Effector memory CD8-positive, alpha-beta T cell (primary cell): ENCODE measurements at regions not wholly inside any gene's neighbourhood (a gene's known extent, or its start where the extent isn't known, plus 50 kb on each side); places are given as distances from the start of the nearest gene placed in this dataset.
"Not testable (repeated sequence)": the region's sequence is repeated elsewhere in the genome, so short reads cannot be mapped to it uniquely, and the experiment has no call there.

Experiments used
- ATAC-seq: fragments of 150-1000 bp; cut with Tn5 transposase; replicated peaks from 2 replicates; pipeline ENCODE4 v1.10.0; 2021; ENCODE audit warnings: mild to moderate bottlenecking, moderate library complexity
- DNase-seq, 3 experiments: peaks; one replicate each; pipeline ENCODE4 v3.0.0; 2021
- H3K27ac Mint-ChIP-seq, 2 donors: one replicate each; pipeline ENCODE4 v1.8.0; 2022; ENCODE audit warnings: mild to moderate bottlenecking in 2 of 2, mixed read lengths in 2 of 2, moderate library complexity in 2 of 2
- H3K27me3 Mint-ChIP-seq, 2 donors: one replicate each; pipeline ENCODE4 v1.8.0; 2022; ENCODE audit warnings: mixed read lengths in 2 of 2
- H3K36me3 Mint-ChIP-seq: one replicate; pipeline ENCODE4 v1.8.0; 2022; ENCODE audit warnings: mild to moderate bottlenecking, moderate library complexity, mixed read lengths; ENCODE audit not compliant: insufficient read depth
- H3K4me1 Mint-ChIP-seq, 2 donors: one replicate each; pipeline ENCODE4 v1.8.0; 2022; ENCODE audit warnings: low read depth in 2 of 2, mixed read lengths in 2 of 2
- H3K4me3 Mint-ChIP-seq, 2 donors: one replicate each; pipeline ENCODE4 v1.8.0; 2022; ENCODE audit warnings: mild to moderate bottlenecking in 2 of 2, mixed read lengths in 2 of 2, moderate library complexity in 2 of 2
- H3K9me3 Mint-ChIP-seq, 2 donors: one replicate each; pipeline ENCODE4 v1.8.0; 2022; ENCODE audit warnings: mixed read lengths in 2 of 2

DNA sequence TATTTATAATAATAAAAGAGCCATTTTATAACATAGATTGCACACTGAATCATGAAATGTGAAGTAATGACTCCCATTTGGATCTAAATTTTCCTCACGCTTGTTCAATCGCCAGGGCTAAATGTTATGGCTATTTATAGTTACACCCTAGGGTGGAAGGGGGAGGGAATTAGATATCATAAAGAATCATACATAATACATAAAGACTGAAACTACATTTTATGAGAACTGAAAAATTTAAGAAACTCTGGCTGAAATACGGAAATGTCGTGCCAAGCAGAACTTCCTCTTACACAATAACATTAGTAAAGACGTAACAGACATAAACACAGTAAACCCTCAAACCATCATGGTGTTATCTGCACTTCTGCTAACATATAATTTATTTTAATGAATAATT is 327.5 kb upstream of the PHF14 start:
- H3K27ac Mint-ChIP-seq = no peak overlapping the region
- no peak overlapping the region for H3K4me3 Mint-ChIP-seq
- H3K4me1 Mint-ChIP-seq = peaks cover 6 to 10% of the 10 kb centered on the region in 2 donors
- ATAC-seq (no peak), DNase-seq (no peak)
- H3K27me3 Mint-ChIP-seq = no peaks in the 10 kb centered on the region
- no peaks in the 10 kb centered on the region for H3K9me3 Mint-ChIP-seq
- no peaks in the 10 kb centered on the region for H3K36me3 Mint-ChIP-seq

DNA sequence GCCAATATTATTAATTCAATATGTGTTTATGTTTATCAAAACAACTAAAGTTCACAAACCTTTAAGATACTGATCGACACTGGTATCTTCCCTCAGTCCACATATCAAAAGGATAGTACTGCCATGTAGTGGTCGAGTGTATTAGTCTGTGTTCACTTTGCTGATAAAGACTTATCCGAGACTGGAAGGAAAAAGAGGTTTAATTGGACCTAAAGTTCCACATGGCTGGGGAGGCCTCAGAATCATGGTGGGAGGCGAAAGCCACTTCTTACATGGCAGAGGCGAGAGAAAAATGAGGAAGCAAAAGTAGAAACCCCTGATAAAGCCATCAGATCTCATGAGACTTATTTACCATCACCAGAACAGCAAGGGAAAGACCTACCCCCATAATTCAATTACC is 325.4 kb upstream of the PHF14 start:
- ATAC-seq (no peak), DNase-seq (no peak)
- Mint-ChIP-seq H3K27ac (no peak overlapping the region), H3K27me3 (peaks cover 0 to 6% of the 10 kb centered on the region in 2 donors), H3K36me3 (no peaks in the 10 kb centered on the region), H3K4me1 (peaks cover 4 to 5% of the 10 kb centered on the region in 2 donors), H3K9me3 (no peaks in the 10 kb centered on the region), H3K4me3 (no peak overlapping the region)

- not testable (repeated sequence) for H3K9me3 Mint-ChIP-seq, H3K27ac Mint-ChIP-seq, H3K27me3 Mint-ChIP-seq, H3K36me3 Mint-ChIP-seq, H3K4me3 Mint-ChIP-seq, ATAC-seq, DNase-seq, H3K4me1 Mint-ChIP-seq
These were observed 324.6 kb upstream of the PHF14 start for GRCh38 chr7:10649120-10649519.

GRCh38 chr7:10655031-10655430 is 318.6 kb upstream of the PHF14 start:
- Mint-ChIP-seq H3K4me1 (no peaks in the 10 kb centered on the region), H3K27me3 (peaks cover 0 to 6% of the 10 kb centered on the region in 2 donors), H3K27ac (no peak overlapping the region), H3K4me3 (no peak overlapping the region), H3K36me3 (no peaks in the 10 kb centered on the region), H3K9me3 (no peaks in the 10 kb centered on the region)
- ATAC-seq = no peak
- DNase-seq = no peak

DNA sequence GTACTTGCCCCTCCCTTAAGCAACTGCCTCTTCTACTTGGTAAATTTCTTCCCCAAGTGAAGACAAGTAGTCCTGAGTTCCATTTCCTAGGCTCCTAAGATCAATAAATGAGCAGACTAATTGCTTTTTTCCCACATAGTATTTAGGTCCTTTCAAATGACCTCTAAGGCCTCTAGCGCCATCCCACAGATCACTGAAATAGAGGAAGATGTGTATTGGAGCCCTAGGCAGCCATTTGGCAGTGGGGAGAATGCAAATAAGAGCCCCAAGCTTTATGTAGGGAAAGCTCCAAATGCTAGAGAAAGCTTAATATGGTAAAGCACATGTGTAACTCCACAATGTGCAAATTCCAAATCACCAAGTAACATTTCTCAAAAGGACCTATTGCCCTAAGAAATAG is 316.5 kb upstream of the PHF14 start:
- Mint-ChIP-seq H3K27ac (no peak overlapping the region), H3K4me3 (no peak overlapping the region), H3K27me3 (peaks cover 0 to 6% of the 10 kb centered on the region in 2 donors), H3K4me1 (no peaks in the 10 kb centered on the region), H3K9me3 (no peaks in the 10 kb centered on the region), H3K36me3 (no peaks in the 10 kb centered on the region)
- no peak for ATAC-seq
- no peak for DNase-seq

- Mint-ChIP-seq H3K9me3 (no peaks in the 10 kb centered on the region), H3K27me3 (peaks cover 0 to under 1% of the 10 kb centered on the region in 2 donors), H3K27ac (no peak overlapping the region), H3K4me3 (no peak overlapping the region), H3K4me1 (no peaks in the 10 kb centered on the region), H3K36me3 (no peaks in the 10 kb centered on the region)
- ATAC-seq = no peak
- no peak for DNase-seq
These were observed 315.8 kb upstream of the PHF14 start for GRCh38 chr7:10657837-10658236.

DNA sequence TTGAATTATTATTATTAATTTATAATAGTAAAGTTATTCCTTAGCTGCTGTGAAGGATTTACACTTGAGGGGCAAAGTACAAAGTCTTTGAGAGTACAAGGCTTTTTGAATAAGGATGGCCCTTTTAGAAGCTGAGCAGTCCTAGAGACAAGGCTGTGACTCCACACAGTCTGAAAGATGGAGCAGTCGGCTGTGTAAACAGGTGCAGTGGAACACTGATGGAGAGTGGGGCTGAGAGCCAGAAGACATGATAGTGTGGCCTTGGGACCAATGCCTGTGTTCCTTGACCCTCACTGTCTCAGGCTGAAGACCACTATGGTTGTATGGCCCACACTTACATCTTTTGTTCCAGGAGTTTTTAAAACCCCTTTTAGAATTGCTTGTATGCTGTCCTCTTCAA is 311.2 kb upstream of the PHF14 start:
- Mint-ChIP-seq H3K9me3 (no peaks in the 10 kb centered on the region), H3K36me3 (no peaks in the 10 kb centered on the region), H3K27me3 (no peaks in the 10 kb centered on the region), H3K4me3 (no peak overlapping the region), H3K4me1 (no peaks in the 10 kb centered on the region), H3K27ac (no peak overlapping the region)
- DNase-seq (no peak), ATAC-seq (no peak)

DNA sequence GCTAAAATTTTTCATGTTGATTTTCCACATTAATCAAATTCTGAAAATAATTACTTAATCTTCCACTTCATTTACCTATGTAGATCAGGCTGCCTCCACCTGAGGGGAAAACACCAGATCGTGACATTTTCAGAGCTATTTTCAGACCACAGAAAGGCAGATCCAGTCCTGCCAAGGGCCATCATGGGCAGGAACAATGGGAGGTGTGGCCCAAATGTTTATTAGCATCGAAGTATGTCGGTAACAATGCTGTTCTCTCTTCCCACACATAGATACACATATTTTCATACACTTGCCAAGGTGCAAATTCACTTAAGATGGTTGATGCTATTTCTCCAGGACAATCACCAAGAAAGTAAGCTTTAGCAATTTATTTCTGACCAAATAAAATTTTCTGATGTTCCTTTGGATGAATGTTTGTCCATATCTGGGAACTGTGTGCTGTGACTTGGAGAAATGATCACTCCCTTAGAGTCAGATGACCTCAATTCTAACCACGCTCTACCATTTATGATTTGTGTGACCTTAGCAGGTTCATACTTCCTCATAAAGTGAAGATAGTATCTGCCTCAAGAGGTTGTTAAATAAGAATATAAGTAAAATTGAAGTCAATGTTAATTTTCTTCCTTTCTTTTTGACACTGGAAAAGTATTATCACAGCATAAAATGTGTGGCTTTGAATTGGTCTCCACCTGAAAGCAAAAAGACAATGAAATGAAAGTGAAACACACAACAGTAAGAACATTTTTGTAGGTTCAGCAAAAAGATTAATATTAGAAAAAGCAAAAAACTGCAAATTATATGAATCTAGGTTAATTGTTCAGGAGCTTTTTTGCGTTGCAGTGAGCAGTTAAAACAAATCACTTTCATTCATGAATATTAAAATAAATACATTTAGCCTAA is 310.4 kb upstream of the PHF14 start:
- ATAC-seq (no peak), DNase-seq (no peak)
- Mint-ChIP-seq H3K4me1 (no peaks in the 10 kb centered on the region), H3K27ac (no peak overlapping the region), H3K36me3 (no peaks in the 10 kb centered on the region), H3K27me3 (no peaks in the 10 kb centered on the region), H3K4me3 (no peak overlapping the region), H3K9me3 (no peaks in the 10 kb centered on the region)

GRCh38 chr7:10672186-10672585 is 301.5 kb upstream of the PHF14 start:
- no peak overlapping the region for H3K27ac Mint-ChIP-seq
- ATAC-seq (no peak), DNase-seq (no peak)
- H3K4me1 Mint-ChIP-seq = no peaks in the 10 kb centered on the region
- no peaks in the 10 kb centered on the region for H3K36me3 Mint-ChIP-seq
- no peak overlapping the region for H3K4me3 Mint-ChIP-seq
- no peaks in the 10 kb centered on the region for H3K9me3 Mint-ChIP-seq
- H3K27me3 Mint-ChIP-seq = peaks cover 0 to 4% of the 10 kb centered on the region in 2 donors

DNA sequence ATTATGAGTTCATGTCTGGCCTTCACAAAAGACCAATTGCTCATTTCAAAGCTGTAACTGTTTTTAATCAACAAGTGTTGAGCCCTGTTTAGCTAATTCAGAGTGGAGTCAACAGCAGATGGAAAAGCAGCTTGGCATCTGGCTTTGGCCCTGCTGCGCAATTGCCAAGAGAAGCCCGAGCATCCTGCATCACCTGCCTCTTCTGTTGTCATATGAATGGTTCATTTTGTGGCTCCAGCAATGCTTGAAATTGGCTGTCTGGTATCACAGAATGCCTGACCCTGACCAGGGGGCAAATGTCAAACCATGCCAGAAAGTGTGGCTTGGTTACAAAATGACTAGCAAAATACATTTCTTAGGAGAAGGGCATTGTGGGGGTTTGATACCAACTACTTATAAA is 296.5 kb upstream of the PHF14 start:
- ATAC-seq (no peak), DNase-seq (no peak)
- H3K4me3 Mint-ChIP-seq = no peak overlapping the region
- H3K9me3 Mint-ChIP-seq = no peaks in the 10 kb centered on the region
- H3K27me3 Mint-ChIP-seq = peaks cover 0 to 4% of the 10 kb centered on the region in 2 donors
- no peaks in the 10 kb centered on the region for H3K36me3 Mint-ChIP-seq
- H3K27ac Mint-ChIP-seq = no peak overlapping the region
- H3K4me1 Mint-ChIP-seq = no peaks in the 10 kb centered on the region

- ATAC-seq (no peak), DNase-seq (no peak)
- H3K4me1 Mint-ChIP-seq = no peaks in the 10 kb centered on the region
- no peaks in the 10 kb centered on the region for H3K9me3 Mint-ChIP-seq
- peaks cover 0 to 4% of the 10 kb centered on the region in 2 donors for H3K27me3 Mint-ChIP-seq
- H3K27ac Mint-ChIP-seq = no peak overlapping the region
- H3K4me3 Mint-ChIP-seq = no peak overlapping the region
- H3K36me3 Mint-ChIP-seq = no peaks in the 10 kb centered on the region
These were observed 295.9 kb upstream of the PHF14 start for GRCh38 chr7:10677668-10678232.

GRCh38 chr7:10684606-10685005 is 289.1 kb upstream of the PHF14 start:
- H3K27me3 Mint-ChIP-seq = peaks cover 12 to 24% of the 10 kb centered on the region in 2 donors
- H3K27ac Mint-ChIP-seq = no peak overlapping the region
- DNase-seq (no peak), ATAC-seq (no peak)
- H3K9me3 Mint-ChIP-seq = peaks cover 4 to 7% of the 10 kb centered on the region in 2 donors
- no peaks in the 10 kb centered on the region for H3K4me1 Mint-ChIP-seq
- H3K36me3 Mint-ChIP-seq = no peaks in the 10 kb centered on the region
- no peak overlapping the region for H3K4me3 Mint-ChIP-seq

DNA sequence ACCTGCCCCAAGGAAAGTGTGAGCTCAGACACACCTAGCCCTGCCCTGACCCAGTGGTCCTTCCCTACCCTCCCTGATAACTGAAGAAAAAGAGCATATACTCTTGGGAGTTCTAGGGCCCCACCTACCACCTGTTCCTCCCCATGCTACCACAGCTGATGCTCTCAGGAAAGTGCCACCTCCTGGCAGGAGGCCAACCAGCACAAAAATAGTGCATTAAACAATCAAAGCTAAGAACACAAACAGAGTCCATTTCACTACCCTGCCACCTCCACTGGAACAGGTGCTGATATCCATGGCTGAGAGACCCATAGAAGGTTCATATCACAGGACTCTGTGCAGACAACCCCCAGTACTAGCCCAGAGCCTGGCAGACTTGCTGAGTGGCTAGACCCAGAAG is 288.6 kb upstream of the PHF14 start:
- ATAC-seq = no peak
- DNase-seq = no peak
- no peak overlapping the region for H3K4me3 Mint-ChIP-seq
- no peaks in the 10 kb centered on the region for H3K36me3 Mint-ChIP-seq
- peaks cover 12 to 24% of the 10 kb centered on the region in 2 donors for H3K27me3 Mint-ChIP-seq
- H3K4me1 Mint-ChIP-seq = no peaks in the 10 kb centered on the region
- peaks cover 4 to 7% of the 10 kb centered on the region in 2 donors for H3K9me3 Mint-ChIP-seq
- H3K27ac Mint-ChIP-seq = no peak overlapping the region

DNA sequence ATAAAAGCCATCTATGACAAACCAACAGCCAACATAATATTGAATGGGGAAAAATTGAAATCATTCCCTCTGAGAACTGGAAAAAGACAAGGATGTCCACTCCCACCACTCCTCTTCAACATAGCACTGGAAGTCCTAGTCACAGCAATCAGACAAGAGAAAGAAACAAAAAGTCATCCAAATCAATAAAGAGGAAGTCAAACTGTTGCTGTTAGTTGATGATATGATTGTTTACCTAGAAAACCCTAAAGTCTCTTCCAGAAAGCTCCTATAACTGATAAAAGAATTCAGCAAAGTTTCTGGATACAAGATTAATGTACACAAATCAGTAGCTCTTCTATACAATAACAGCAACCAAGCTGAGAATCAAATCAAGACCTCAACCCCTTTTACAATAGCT is 285.1 kb upstream of the PHF14 start:
- ATAC-seq (no peak), DNase-seq (no peak)
- H3K4me1 Mint-ChIP-seq = no peaks in the 10 kb centered on the region
- peaks cover 12 to 24% of the 10 kb centered on the region in 2 donors for H3K27me3 Mint-ChIP-seq
- H3K36me3 Mint-ChIP-seq = no peaks in the 10 kb centered on the region
- H3K9me3 Mint-ChIP-seq = peaks cover 4 to 7% of the 10 kb centered on the region in 2 donors
- H3K27ac Mint-ChIP-seq = no peak overlapping the region
- H3K4me3 Mint-ChIP-seq = no peak overlapping the region
